H1 (cell line): ENCODE measurements at regions not wholly inside any gene's neighbourhood (a gene's known extent, or its start where the extent isn't known, plus 50 kb on each side); places are given as distances from the start of the nearest gene placed in this dataset.

Source experiments
- CTCF ChIA-PET: fragments of 300-600 bp; sonication (Branson Sonifier 250); formaldehyde crosslinking; loops from one replicate; lab custom pipeline; 2021; ENCODE audit not compliant: partially characterized antibody; lab: Charles Lee
- POLR2A ChIA-PET: fragments of 300-600 bp; sonication (Branson Sonifier 250); formaldehyde crosslinking; loops from one replicate; lab custom pipeline; 2021; ENCODE audit warnings: inconsistent platforms; ENCODE audit not compliant: partially characterized antibody; lab: Charles Lee
- DNase-seq, 2 experiments: peaks; one replicate each; pipeline versions ENCODE4 v3.0.0 to v3.0.0-alpha.2; 2010 to 2022; ENCODE audit warnings: low spot score in 2 of 2, low read depth in 1 of 2, mixed read lengths in 1 of 2
- FAIRE-seq: peaks from 2 replicates; lab custom pipeline; 2011; peaks lifted over from hg19 to GRCh38; lab: Jason Lieb, UNC
- H2AFZ ChIP-seq: 2 replicates; pipeline ENCODE4 v1.8.1; 2012; ENCODE audit warnings: low read length, inconsistent platforms
- H2AK5ac ChIP-seq: 2 replicates; pipeline ENCODE4 v1.6.1; 2013; ENCODE audit warnings: low read depth, low read length
- H2BK120ac ChIP-seq: replicated peaks from 2 replicates; pipeline ENCODE3; 2013; ENCODE audit warnings: low read depth, low read length, inconsistent platforms
- H2BK12ac ChIP-seq: 2 replicates; pipeline ENCODE4 v1.6.1; 2013; ENCODE audit warnings: low read depth, low read length
- H2BK15ac ChIP-seq: 2 replicates; pipeline ENCODE4 v1.6.1; 2013; ENCODE audit warnings: low read length
- H2BK20ac ChIP-seq: 2 replicates; pipeline ENCODE4 v1.6.1; 2013; ENCODE audit warnings: low read length
- H2BK5ac ChIP-seq: 2 replicates; pipeline ENCODE4 v1.6.1; 2013; ENCODE audit warnings: low read depth, low read length
- H3K14ac ChIP-seq: 2 replicates; pipeline ENCODE4 v1.6.1; 2013; ENCODE audit warnings: inconsistent platforms; ENCODE audit not compliant: insufficient read length
- H3K18ac ChIP-seq: 2 replicates; pipeline ENCODE4 v1.6.1; 2013; ENCODE audit warnings: low read length; ENCODE audit errors: extremely low read depth
- H3K23ac ChIP-seq: 2 replicates; pipeline ENCODE4 v1.6.1; 2013; ENCODE audit warnings: inconsistent platforms; ENCODE audit not compliant: insufficient read length
- H3K23me2 ChIP-seq: 2 replicates; pipeline ENCODE4 v1.6.1; 2013; ENCODE audit warnings: low read depth, low read length
- H3K27ac ChIP-seq: 2 replicates; pipeline ENCODE4 v1.6.1; 2011; ENCODE audit warnings: low read depth, low read length, inconsistent platforms
- H3K27me3 ChIP-seq, 4 experiments: replicated peaks in 1 of 4; 1 replicate in 1 of 4; 2 replicates in 3 of 4; pipeline versions ENCODE4 v1.6.1 to v1.8.1; 2011 to 2013; ENCODE audit warnings: low read length in 3 of 4, mild to moderate bottlenecking in 3 of 4, inconsistent platforms in 2 of 4, mixed read lengths in 2 of 4, moderate library complexity in 1 of 4; ENCODE audit not compliant: control insufficient read depth in 3 of 4, insufficient read depth in 3 of 4; ENCODE audit errors: extremely low read depth in 1 of 4
- H3K36me3 ChIP-seq, 4 experiments: 2 replicates each; pipeline versions ENCODE4 v1.6.1 to v1.8.1; 2011 to 2013; ENCODE audit warnings: mild to moderate bottlenecking in 4 of 4, low read length in 3 of 4, moderate library complexity in 2 of 4, control low read depth in 1 of 4, inconsistent platforms in 1 of 4; ENCODE audit not compliant: insufficient read depth in 4 of 4, control insufficient read depth in 2 of 4
- H3K4ac ChIP-seq: replicated peaks from 2 replicates; pipeline ENCODE3; 2013; ENCODE audit warnings: low read length, low read depth, mixed read lengths, inconsistent platforms; ENCODE audit not compliant: insufficient read length
- H3K4me1 ChIP-seq, 4 experiments: replicated peaks in 1 of 4; 1 replicate in 1 of 4; 2 replicates in 3 of 4; pipeline versions ENCODE4 v1.6.1 to v1.8.1; 2011 to 2013; ENCODE audit warnings: low read length in 3 of 4, inconsistent platforms in 2 of 4, mixed read lengths in 1 of 4; ENCODE audit not compliant: insufficient read depth in 4 of 4, control insufficient read depth in 3 of 4
- H3K4me2 ChIP-seq, 2 experiments: 2 replicates each; pipeline versions ENCODE4 v1.6.1 to v1.8.1; 2011 to 2013; ENCODE audit warnings: low read depth in 2 of 2, low read length in 2 of 2, control low read depth in 1 of 2, inconsistent platforms in 1 of 2, mild to moderate bottlenecking in 1 of 2; ENCODE audit not compliant: insufficient read depth in 1 of 2
- H3K4me3 ChIP-seq, 4 experiments: fragments of 200-600, 300-600 bp in 1 of 4; sonication (generic), shearing (Covaris generic), sonication (Bioruptor Twin) in 1 of 4; 2 replicates each; pipeline versions ENCODE4 v1.5.1 to v1.8.1; 2011 to 2016; ENCODE audit warnings: low read length in 4 of 4, low read depth in 3 of 4, control low read depth in 2 of 4, inconsistent platforms in 2 of 4, mild to moderate bottlenecking in 2 of 4, mixed read lengths in 1 of 4, moderate library complexity in 1 of 4; ENCODE audit not compliant: insufficient read depth in 2 of 4; ENCODE audit errors: extremely low read depth in 1 of 4
- H3K56ac ChIP-seq: replicated peaks from 2 replicates; pipeline ENCODE3; 2013; ENCODE audit warnings: low read depth, mild to moderate bottlenecking, mixed read lengths, low read length, inconsistent platforms; ENCODE audit not compliant: insufficient read length
- H3K79me1 ChIP-seq: 2 replicates; pipeline ENCODE4 v1.6.1; 2013; ENCODE audit warnings: low read depth, low read length, control low read depth
- H3K79me2 ChIP-seq, 2 experiments: 2 replicates each; pipeline versions ENCODE4 v1.6.1 to v1.8.1; 2012 to 2013; ENCODE audit warnings: low read length in 2 of 2, mild to moderate bottlenecking in 2 of 2, inconsistent platforms in 1 of 2; ENCODE audit not compliant: insufficient read depth in 2 of 2, control insufficient read depth in 1 of 2
- H3K9ac ChIP-seq, 4 experiments: replicated peaks in 1 of 4; 1 replicate in 1 of 4; 2 replicates in 3 of 4; pipeline versions ENCODE4 v1.6.1 to v1.8.1; 2011 to 2013; ENCODE audit warnings: low read depth in 3 of 4, low read length in 3 of 4, control low read depth in 2 of 4, mild to moderate bottlenecking in 2 of 4, moderate library complexity in 2 of 4, inconsistent platforms in 1 of 4; ENCODE audit errors: extremely low read depth in 1 of 4
- H3K9me3 ChIP-seq, 2 experiments: 2 replicates each; pipeline versions ENCODE4 v1.6.1 to v1.8.1; 2012 to 2013; ENCODE audit warnings: mild to moderate bottlenecking in 2 of 2, moderate library complexity in 2 of 2, control low read depth in 1 of 2, inconsistent platforms in 1 of 2, low read depth in 1 of 2, low read length in 1 of 2, mixed read lengths in 1 of 2; ENCODE audit not compliant: insufficient read depth in 2 of 2
- H4K20me1 ChIP-seq, 2 experiments: replicated peaks in 1 of 2; 2 replicates each; pipeline versions ENCODE3 to v1.8.1; 2011 to 2013; ENCODE audit warnings: inconsistent platforms in 2 of 2, low read length in 2 of 2, mild to moderate bottlenecking in 1 of 2; ENCODE audit not compliant: insufficient read depth in 2 of 2, control insufficient read depth in 1 of 2
- H4K5ac ChIP-seq: 2 replicates; pipeline ENCODE4 v1.6.1; 2013; ENCODE audit warnings: low read length, low read depth, mixed read lengths, inconsistent platforms; ENCODE audit not compliant: insufficient read length
- H4K8ac ChIP-seq: 2 replicates; pipeline ENCODE4 v1.8.0; 2013; ENCODE audit warnings: mild to moderate bottlenecking, moderate library complexity, low read length, inconsistent platforms; ENCODE audit not compliant: insufficient read depth; ENCODE audit errors: extremely low read depth
- H4K91ac ChIP-seq: replicated peaks from 2 replicates; pipeline ENCODE3; 2013; ENCODE audit warnings: low read length, mixed read lengths, inconsistent platforms; ENCODE audit not compliant: insufficient read length
- JUN ChIP-seq: IDR thresholded peaks from 2 replicates; pipeline ENCODE4 v1.6.1; 2011; ENCODE audit warnings: low read depth, mild to moderate bottlenecking, improper control_type of control experiment, low read length
- JUND ChIP-seq: IDR thresholded peaks from 2 replicates; pipeline ENCODE4 v1.6.1; 2011; ENCODE audit warnings: mild to moderate bottlenecking, improper control_type of control experiment, low read length
- KDM5A ChIP-seq: fragments of 200-600 bp; IDR thresholded peaks from 2 replicates; pipeline ENCODE4 v1.7.1; 2012; ENCODE audit warnings: mild to moderate bottlenecking, low read length, inconsistent platforms, mixed read lengths
- MAFK ChIP-seq: IDR thresholded peaks from 2 replicates; pipeline ENCODE4 v1.6.1; 2012; ENCODE audit warnings: low read depth, mild to moderate bottlenecking, improper control_type of control experiment, low read length
- NANOG ChIP-seq: IDR thresholded peaks from 2 replicates; pipeline ENCODE4 v1.6.1; 2011; ENCODE audit warnings: low read length, low read depth, mild to moderate bottlenecking, inconsistent platforms; ENCODE audit not compliant: insufficient read depth, poor library complexity, severe bottlenecking
- RNF2 ChIP-seq: fragments of 200-900, 300-1000 bp; sonication (generic); IDR thresholded peaks from 2 replicates; pipeline ENCODE4 v1.7.1; 2016; ENCODE audit warnings: borderline replicate concordance, low read depth, mild to moderate bottlenecking, antibody characterized with exemption, low read length; ENCODE audit not compliant: poor library complexity, severe bottlenecking; ENCODE audit errors: missing control alignments
- SIN3A ChIP-seq, 2 experiments: IDR thresholded peaks in 1 of 2; conservative IDR thresholded peaks in 1 of 2; 2 replicates each; pipeline ENCODE4 v1.6.1; 2011 to 2012; ENCODE audit warnings: low read length in 2 of 2, improper control_type of control experiment in 1 of 2, low read depth in 1 of 2, mild to moderate bottlenecking in 1 of 2
- SP2 ChIP-seq: IDR thresholded peaks from 2 replicates; pipeline ENCODE4 v1.6.1; 2012; ENCODE audit warnings: mild to moderate bottlenecking, low read length, inconsistent platforms
- TBP ChIP-seq: IDR thresholded peaks from 2 replicates; pipeline ENCODE4 v1.6.1; 2011; ENCODE audit warnings: low read depth, low read length, improper control_type of control experiment
- WGBS, 2 experiments: shearing (Covaris generic) in 1 of 2; methylation state at CpG; one replicate each; pipeline versions ENCODE4 v1.1.6 to v1.1.7; 2013 to 2015; ENCODE audit warnings: low lambda C conversion rate in 2 of 2, mixed read lengths in 2 of 2, inconsistent platforms in 1 of 2, low coverage in 1 of 2, missing lambda C conversion rate in 1 of 2; ENCODE audit not compliant: insufficient replicate concordance in 2 of 2, insufficient coverage in 1 of 2, insufficient read length in 1 of 2; ENCODE audit errors: extremely low coverage in 1 of 2, missing lambda C conversion rate in 1 of 2; 5-methylcytosine and 5-hydroxymethylcytosine counted together

DNA sequence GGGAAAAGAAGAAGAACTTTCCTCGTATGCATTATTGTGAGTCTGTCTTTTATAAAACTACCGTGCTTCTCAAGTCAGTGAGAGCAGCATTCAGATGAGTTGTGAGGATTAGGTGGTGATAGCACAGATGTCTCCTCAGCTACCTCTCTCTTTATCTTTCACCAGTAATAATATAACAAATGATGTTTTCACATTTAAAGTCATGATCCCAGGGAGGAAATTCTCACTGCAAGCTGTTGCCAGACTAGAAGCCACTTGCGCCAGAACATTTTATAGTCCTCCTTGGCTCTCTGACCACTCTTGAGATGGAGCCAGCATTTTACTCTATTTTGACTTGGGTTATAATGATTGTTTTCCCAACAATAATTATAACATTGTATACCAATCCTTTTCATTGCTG is 443.1 kb downstream of the AEBP2 start:
- ChIA-PET POLR2A (no interaction called here), CTCF (interaction anchor here (1.3 kb wide), 1 partner anchor 144 kb away, joined by 3 read pairs; no protein-coding TSS in a partner anchor)
- Histone ChIP-seq H2BK12ac (no peak overlapping the region), H2AK5ac (no peak overlapping the region), H4K91ac (no peak overlapping the region), H4K8ac (no peak overlapping the region), H2BK15ac (no peak overlapping the region), H4K5ac (no peak overlapping the region), H3K9ac (no peak overlapping the region), H3K56ac (no peak overlapping the region), H3K23me2 (no peaks in the 10 kb centered on the region), H3K4ac (no peak overlapping the region), H3K14ac (no peak overlapping the region), H2AFZ (no peak overlapping the region; the same call in 1 of the 2 replicates), H3K79me1 (no peaks in the 10 kb centered on the region), H3K79me2 (no peaks in the 10 kb centered on the region), H3K23ac (no peak overlapping the region), H3K4me3 (no peak overlapping the region), H2BK20ac (no peak overlapping the region), H2BK5ac (no peak overlapping the region), H3K9me3 (no peaks in the 10 kb centered on the region), H2BK120ac (no peak overlapping the region), H3K27me3 (no peaks in the 10 kb centered on the region), H3K27ac (no peak overlapping the region), H3K36me3 (no peaks in the 10 kb centered on the region), H3K4me1 (no peaks in the 10 kb centered on the region), H3K18ac (no peak overlapping the region), H4K20me1 (no peaks in the 10 kb centered on the region), H3K4me2 (no peak overlapping the region)
- no peak for FAIRE-seq
- no peak for TF ChIP-seq NANOG
- no peak for TF ChIP-seq RNF2
- TF ChIP-seq MAFK, result no peak
- no peak for TF ChIP-seq SP2
- no peak for TF ChIP-seq KDM5A
- TF ChIP-seq SIN3A (conservative IDR thresholded peaks at IDR 0.05 in 1 of 2, IDR thresholded peaks at IDR 0.05 in 1 of 2; ENCODE audit: low read depth in 1 of 2, low read length in 2 of 2), result no peak
- TF ChIP-seq JUN, result no peak
- no peak for TF ChIP-seq JUND
- TF ChIP-seq TBP, result no peak
- 97% methylated on average over 3 of the region's 3 CpGs; no CpG with 5 or more reads in 1 of the 2 experiments for WGBS, 2 experiments
- no peak for DNase-seq
